HG03039 (cell line): ENCODE measurements at regions not wholly inside any gene's neighbourhood (a gene's known extent, or its start where the extent isn't known, plus 50 kb on each side); places are given as distances from the start of the nearest gene placed in this dataset.
"Not testable (repeated sequence)": the region's sequence is repeated elsewhere in the genome, so short reads cannot be mapped to it uniquely, and the experiment has no call there.

ENCODE experiments used
- ATAC-seq: cut with Tn5 transposase; IDR thresholded peaks from one replicate; pipeline ENCODE4 v1.9.1; 2021; ENCODE audit warnings: mild to moderate bottlenecking, moderate library complexity; ENCODE audit not compliant: unreplicated experiment

- no peak for ATAC-seq
These were observed 96.1 kb downstream of the DAD1 start for GRCh38 chr14:22492622-22493542.

GRCh38 chr14:22491683-22492621 lies 97.1 kb downstream of the DAD1 start:
- ATAC-seq = no peak

- not testable (repeated sequence) for ATAC-seq
These were observed 98.0 kb downstream of the DAD1 start for GRCh38 chr14:22491053-22491452.

GRCh38 chr14:22489957-22490950 lies 98.8 kb downstream of the DAD1 start:
- ATAC-seq = no peak

- ATAC-seq = no peak
These were observed 99.8 kb downstream of the DAD1 start for GRCh38 chr14:22489244-22489545.

- no peak for ATAC-seq
These were observed 100.3 kb downstream of the DAD1 start for GRCh38 chr14:22488522-22489243.

- ATAC-seq = no peak
These were observed 101.1 kb downstream of the DAD1 start for GRCh38 chr14:22487941-22488340.

- ATAC-seq = no peak
These were observed 101.6 kb downstream of the DAD1 start for GRCh38 chr14:22487401-22487800.

GRCh38 chr14:22486675-22487074 lies 102.3 kb downstream of the DAD1 start:
- no peak for ATAC-seq

GRCh38 chr14:22485649-22486048 lies 103.4 kb downstream of the DAD1 start:
- no peak for ATAC-seq

- ATAC-seq = no peak
These were observed 103.8 kb downstream of the DAD1 start for GRCh38 chr14:22485178-22485577.

- ATAC-seq = no peak
These were observed 104.4 kb downstream of the DAD1 start for GRCh38 chr14:22484632-22485031.

- no peak for ATAC-seq
These were observed 105.0 kb downstream of the DAD1 start for GRCh38 chr14:22483863-22484593.

- ATAC-seq = no peak
These were observed 106.1 kb downstream of the DAD1 start for GRCh38 chr14:22482782-22483553.

GRCh38 chr14:22482085-22482694 lies 106.8 kb downstream of the DAD1 start:
- ATAC-seq = no peak

GRCh38 chr14:22481546-22481945 lies 107.5 kb downstream of the DAD1 start:
- no peak for ATAC-seq

GRCh38 chr14:22479776-22480464 lies 109.1 kb downstream of the DAD1 start:
- no peak for ATAC-seq
